Mucosa of gallbladder (tissue), 1 donor: ENCODE measurements at regions not wholly inside any gene's neighbourhood (a gene's known extent, or its start where the extent isn't known, plus 50 kb on each side); places are given as distances from the start of the nearest gene placed in this dataset.

ENCODE experiments used
- DNase-seq: peaks from one replicate; pipeline ENCODE4 v3.0.0-alpha.2; 2020; ENCODE audit warnings: low spot score
- donor health status: DM: no; HTN: no; CAD: no.

DNA sequence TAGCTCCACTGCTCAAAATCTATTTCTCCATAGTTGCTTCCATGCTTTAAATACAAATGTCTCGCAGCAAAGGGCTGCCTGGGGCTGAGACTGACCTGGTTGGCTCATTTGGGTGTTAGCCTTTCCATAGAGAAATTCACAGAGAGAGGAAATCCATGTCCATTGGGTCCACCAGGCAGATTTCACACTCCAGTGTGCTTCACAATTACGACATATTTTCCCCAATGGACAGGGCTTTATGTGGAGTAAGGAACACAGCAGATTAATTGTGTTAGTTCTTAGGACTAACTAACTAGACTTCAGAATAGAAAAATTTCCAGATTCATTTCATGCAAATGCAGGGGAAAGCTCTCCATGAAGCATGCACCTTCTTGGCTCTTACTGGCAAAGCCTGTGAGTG, 180.7 kb downstream of the FBXO15 start:
- no peak for DNase-seq

DNA sequence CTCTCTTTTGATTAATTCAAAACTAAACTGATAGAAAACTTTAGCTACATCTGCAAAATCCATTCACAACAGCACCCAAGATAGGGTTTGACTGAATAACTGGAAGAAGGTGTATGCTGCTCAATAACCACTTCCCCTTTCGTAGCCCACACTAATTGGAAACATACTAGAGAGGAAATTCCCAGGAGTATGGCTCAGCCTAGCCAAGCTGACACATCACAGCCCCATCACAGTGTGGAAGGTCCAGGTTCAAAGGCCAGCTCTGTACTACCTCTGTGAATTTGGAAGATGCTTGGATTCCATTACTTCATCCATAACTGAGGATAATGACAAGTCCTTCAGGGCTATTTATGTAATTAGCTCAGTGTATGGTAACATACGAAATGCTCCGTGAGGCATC, 185.4 kb downstream of the FBXO15 start:
- no peak for DNase-seq

- no peak for DNase-seq
Measured at GRCh38 chr18:73961804-73962203, 185.8 kb downstream of the FBXO15 start.

DNA sequence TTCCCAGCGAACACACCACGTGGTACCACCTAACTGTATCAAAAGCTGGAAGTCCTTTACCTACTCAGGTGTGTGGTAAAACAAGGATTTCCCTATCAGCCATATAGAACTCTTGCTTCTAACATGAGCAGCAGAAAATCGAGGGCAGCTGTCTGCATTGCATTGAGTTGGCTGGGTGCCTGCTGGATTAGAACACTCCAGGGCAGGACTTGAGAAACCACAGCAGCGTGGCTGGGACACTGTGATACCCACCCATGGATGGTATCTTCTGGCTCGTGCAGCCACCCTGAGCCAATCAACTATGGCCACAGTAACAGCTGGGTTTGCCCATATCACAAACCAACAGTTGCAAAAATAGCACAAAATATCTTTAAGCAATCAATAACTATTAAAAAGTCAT, 188.3 kb downstream of the FBXO15 start:
- no peak for DNase-seq

- no peak for DNase-seq
Measured at GRCh38 chr18:73954268-73954667, 193.4 kb downstream of the FBXO15 start.

DNA sequence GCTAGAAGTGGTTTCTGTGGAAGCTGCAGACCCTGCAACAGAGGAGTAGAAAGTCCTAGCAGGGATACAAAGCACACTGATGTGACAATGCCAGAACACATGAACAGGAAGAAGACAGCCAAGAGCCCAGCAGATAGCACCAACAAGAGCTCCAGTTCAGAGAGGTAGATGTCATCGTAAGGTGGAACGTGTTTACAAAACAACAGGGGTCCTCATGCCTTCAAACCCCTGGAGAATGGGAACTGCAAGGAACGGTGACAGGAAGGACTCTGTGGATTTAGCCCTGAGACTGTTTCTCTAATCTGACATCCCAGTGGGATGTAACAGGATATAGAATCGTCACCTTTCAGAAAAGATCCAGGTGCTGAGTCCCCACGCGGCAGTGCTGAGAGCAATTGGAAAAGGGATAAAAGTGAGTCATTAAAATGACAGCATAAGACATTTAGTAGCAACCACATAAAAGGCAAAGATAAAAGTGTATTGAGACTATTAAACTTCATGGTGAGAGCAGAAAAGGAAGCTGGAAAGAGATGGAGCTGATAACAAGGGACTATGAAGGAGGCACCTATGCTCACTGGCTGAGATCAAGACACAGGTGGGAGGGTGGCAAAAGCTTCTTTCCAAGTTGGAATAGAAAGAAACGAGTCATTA, 195.2 kb downstream of the FBXO15 start:
- no peak for DNase-seq

GRCh38 chr18:73950116-73950700, 197.4 kb downstream of the FBXO15 start:
- no peak for DNase-seq

DNA sequence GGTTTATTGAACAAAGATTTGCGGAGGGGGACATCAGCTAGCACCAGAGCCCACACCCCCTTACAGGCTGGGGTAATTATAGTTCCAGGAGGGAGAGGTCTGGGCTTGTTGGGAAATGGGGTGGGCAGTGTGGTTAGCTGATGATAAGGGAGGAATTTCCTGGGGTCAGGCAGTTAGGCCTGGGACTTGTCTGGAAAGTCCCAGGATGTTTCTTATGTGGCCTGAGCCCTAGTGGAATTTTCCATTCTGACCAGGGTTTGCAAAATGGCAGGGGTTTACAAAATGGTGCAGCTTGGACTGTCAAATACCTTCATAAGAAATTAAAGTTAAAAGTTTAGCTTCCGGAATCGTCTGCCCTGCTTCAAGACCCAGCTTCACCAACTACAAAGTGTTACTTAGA, 199.1 kb downstream of the FBXO15 start:
- no peak for DNase-seq

DNA sequence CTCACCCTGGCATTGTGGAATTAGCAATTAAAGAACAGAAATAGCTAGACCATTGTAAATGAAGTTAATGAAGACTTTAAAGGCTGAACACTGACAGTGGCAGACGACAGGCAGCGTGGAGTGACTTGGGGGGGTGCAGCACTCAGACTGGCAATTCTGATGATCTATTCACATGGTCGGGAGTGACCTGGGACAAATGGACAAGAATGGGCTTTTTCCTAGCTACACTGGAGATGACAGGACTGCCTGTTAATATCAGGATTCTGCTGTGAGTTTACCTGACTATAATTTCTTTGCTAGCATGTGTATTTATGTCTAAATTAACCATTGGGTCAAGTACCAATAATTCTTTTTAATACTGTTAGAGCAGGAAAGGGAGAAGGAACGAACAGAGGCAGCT, 199.6 kb downstream of the FBXO15 start:
- DNase-seq: no peak

DNA sequence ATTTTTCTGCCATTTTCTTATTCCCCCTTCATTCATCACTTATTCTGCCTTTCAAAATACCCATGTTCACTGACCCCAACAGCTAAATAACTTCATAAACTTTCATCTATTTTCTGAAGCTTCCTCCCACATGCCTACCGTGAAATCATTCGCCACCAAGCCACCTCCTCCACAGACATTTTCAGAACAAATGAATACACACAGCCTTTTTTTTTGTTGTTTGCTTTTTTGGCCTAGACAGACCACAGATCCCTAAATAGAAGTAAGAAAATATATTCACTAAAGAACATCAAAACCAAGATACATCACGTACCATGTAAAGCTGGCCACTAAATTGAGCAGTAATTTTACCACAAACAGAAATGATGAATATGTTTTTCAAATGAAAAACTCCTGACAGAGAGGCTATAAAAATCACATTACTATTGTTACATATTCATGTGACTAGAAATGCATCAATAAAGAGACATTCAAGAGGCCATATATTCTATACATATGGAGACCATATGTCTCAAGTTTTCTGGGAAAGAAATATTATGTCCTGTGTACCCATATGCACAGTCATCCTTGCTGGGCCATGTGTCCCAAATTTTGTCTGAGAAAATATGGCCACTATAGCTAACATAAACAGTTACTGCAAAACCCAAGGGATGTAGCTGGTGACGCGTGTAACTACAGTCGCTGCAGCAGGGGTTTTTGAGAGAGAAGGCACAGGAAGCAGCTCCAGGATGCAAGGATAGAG, 200.3 kb downstream of the FBXO15 start:
- no peak for DNase-seq

DNA sequence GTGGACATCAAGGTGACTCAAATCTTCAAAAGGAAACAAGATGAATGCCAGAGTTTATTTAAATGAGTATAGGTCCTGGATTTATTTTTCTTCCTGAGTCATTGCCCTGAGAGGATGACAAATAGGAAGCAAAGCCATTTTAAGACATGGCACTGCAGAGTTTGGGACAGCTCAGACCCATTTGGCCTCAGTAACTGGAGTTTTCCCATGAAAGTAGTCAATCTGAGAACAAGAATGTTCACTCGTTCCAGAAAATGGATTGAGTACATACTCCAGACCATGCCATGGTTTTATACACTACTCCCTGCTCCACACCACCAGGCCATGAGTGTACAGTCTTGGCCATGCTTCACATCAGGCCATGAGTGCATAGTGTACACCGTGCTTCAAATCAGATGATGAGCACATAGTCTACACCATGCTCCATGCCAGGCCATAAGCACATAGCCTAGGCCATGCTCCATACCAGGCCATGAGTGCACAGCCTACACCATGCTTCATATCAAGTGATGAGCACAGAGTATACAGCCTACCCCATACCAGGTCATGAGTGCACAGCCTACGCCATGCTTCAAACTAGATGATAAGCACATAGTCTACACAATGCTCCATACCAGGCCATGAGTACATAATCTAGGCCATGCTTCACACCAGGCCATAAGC, 202.4 kb downstream of the FBXO15 start:
- DNase-seq: no peak

- DNase-seq: no peak
Measured at GRCh38 chr18:73944715-73945114, 202.9 kb downstream of the FBXO15 start.

DNA sequence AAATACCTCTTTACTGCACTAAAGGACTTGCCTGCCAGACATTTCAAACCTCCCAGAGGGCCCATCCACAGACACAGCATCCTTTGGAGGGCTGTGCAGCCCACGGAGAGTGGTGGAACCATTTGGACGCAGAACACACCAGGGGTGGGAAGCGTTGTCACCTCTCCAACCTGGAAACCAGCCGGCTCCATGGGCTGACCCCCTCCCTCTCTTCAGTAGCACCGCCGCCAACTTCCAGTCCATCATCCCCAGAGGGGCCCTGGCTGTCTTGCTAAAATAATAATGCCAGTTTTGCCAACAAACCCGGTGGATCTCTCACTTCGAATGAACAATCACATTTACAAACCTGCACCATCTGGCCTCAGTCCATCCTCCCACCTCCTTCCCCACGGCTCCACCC, 203.9 kb downstream of the FBXO15 start:
- DNase-seq: no peak

GRCh38 chr18:73942956-73943355, 204.7 kb downstream of the FBXO15 start:
- DNase-seq: no peak

GRCh38 chr18:73942081-73942625, 205.5 kb downstream of the FBXO15 start:
- no peak for DNase-seq

DNA sequence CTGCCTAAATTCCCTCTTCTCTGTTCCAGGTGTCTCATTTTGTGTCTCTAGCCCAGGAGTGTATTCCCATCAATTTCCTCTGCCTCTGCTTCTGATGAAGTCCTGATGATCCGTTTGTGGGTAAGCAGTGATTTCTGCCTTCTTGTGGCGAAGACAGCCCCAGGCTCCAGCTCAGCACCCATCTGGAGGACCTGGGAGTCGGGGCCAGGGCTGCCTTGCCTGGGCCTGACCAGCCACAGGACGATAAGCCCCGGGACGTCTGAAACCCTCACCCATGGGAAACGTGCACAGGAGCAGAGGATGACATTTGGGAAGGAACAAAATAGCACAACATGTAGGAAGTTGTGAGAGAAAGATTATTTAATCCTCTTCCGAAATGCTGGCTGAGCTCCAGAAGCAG, 206.9 kb downstream of the FBXO15 start:
- no peak for DNase-seq

DNA sequence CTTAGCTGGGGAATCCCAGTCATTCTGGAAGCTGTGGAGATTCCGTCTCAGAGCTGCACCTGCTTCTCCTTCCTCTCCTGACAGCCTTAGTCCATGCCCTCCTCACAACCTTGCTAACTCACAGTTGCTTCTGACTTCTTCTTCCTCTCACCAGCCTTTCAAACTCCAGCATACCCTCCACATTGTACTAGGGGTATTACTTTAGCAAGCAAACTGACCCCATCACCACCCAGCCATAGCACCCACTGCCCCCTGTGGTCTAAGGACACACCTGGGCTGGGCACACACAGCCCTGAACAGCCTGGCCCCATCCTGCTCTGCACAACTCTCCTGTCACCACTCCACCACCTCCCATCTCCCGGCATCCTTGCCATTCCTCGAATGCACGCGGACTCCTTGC, 208.2 kb downstream of the FBXO15 start:
- DNase-seq: no peak

GRCh38 chr18:73933685-73934084, 213.9 kb downstream of the FBXO15 start:
- DNase-seq: no peak

GRCh38 chr18:73932976-73933375, 214.7 kb downstream of the FBXO15 start:
- DNase-seq: no peak

- no peak for DNase-seq
Measured at GRCh38 chr18:73927496-73927895, 220.1 kb downstream of the FBXO15 start.

DNA sequence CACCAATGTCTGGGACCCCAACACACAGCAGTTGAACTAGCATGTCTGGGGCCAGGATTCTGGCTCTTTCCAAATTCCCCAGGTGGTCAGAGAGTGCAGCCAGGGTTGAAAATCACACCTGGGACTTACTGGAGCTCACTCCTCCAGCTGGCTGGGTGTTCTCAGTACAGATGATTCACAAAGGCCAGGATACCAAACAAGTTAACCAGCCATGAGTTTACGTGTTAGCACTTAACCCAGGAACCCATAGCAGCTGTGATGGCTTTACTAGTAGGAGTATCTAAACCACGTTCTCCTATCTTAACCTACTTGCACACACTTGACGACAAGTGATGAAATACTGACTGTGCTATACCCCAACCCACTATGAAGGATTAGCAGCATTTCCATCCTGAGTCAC, 222.8 kb downstream of the FBXO15 start:
- DNase-seq: no peak

DNA sequence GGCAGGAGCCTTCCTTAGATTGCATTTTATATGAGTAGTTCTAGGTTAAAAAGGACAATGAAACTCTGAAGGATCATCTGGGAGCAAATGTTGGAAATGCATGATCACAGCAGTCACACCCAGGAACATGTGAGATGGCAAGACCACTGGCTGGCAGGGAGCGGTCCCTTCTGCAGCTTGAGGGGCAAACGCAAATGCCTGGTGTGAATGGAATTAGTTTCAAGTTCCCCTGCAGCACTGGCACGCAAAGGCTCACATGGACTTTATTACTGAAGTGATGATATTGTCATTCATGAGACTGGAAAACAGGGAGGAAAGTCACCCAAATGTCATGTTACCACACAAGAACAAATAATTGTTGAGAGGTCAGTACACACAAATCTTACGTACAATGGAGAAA, 223.3 kb downstream of the FBXO15 start:
- DNase-seq: no peak

DNA sequence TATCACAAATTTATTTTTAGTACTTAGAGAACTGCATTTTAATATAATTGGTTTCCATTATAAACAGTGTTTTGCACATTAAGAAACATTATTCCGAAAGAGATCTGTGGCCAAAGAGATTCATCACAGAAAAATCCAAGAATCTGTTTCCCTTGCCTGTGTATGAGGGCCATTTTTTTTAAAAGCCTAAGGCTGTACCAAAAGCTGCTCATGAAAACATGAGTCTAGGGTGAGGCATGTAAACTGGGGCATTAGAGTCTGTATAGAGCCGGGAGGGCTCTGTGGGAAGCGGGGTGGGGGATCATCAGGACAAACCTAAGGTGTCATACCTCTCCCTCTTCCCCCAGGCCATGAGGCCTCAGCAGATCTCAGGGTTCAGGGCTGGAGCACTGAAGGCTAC, 223.8 kb downstream of the FBXO15 start:
- DNase-seq: no peak
